Astrocyte (in vitro differentiated cells and primary cell): ENCODE measurements at regions not wholly inside any gene's neighbourhood (a gene's known extent, or its start where the extent isn't known, plus 50 kb on each side); places are given as distances from the start of the nearest gene placed in this dataset.

ENCODE experiments used
- DNase-seq: peaks from one replicate; pipeline ENCODE4 v3.0.0-alpha.2; 2010; ENCODE audit warnings: low read depth
- FAIRE-seq: peaks from 2 replicates; lab custom pipeline; 2011; peaks lifted over from hg19 to GRCh38; lab: Jason Lieb, UNC
- H2AFZ ChIP-seq: 2 replicates; pipeline ENCODE4 v1.6.0; 2012; ENCODE audit warnings: low read depth, low read length, inconsistent platforms
- H3K27ac ChIP-seq: 2 replicates; pipeline ENCODE4 v1.5.1; 2011; ENCODE audit warnings: low read depth, low read length, inconsistent platforms
- H3K27me3 ChIP-seq: 2 replicates; pipeline ENCODE4 v1.6.0; 2011; ENCODE audit warnings: low read length, inconsistent platforms; ENCODE audit not compliant: insufficient read depth
- H3K36me3 ChIP-seq: 2 replicates; pipeline ENCODE4 v1.5.1; 2011; ENCODE audit warnings: low read length, inconsistent platforms; ENCODE audit not compliant: insufficient read depth
- H3K4me1 ChIP-seq: 2 replicates; pipeline ENCODE4 v1.5.1; 2011; ENCODE audit warnings: low read length, inconsistent platforms; ENCODE audit not compliant: insufficient read depth
- H3K4me2 ChIP-seq: 2 replicates; pipeline ENCODE4 v1.6.0; 2012; ENCODE audit warnings: low read length, inconsistent platforms
- H3K4me3 ChIP-seq: 2 replicates; pipeline ENCODE4 v1.5.1; 2011; ENCODE audit warnings: low read depth, mild to moderate bottlenecking, low read length, inconsistent platforms; ENCODE audit not compliant: insufficient read depth
- H3K79me2 ChIP-seq: 2 replicates; pipeline ENCODE4 v1.6.0; 2012; ENCODE audit warnings: mild to moderate bottlenecking, low read length, inconsistent platforms; ENCODE audit not compliant: insufficient read depth
- H3K9ac ChIP-seq: 2 replicates; pipeline ENCODE4 v1.6.0; 2012; ENCODE audit warnings: mild to moderate bottlenecking, low read length, inconsistent platforms
- H3K9me3 ChIP-seq: 2 replicates; pipeline ENCODE4 v1.5.1; 2012; ENCODE audit warnings: low read depth, mild to moderate bottlenecking, low read length, inconsistent platforms; ENCODE audit not compliant: insufficient read depth
- H4K20me1 ChIP-seq: 2 replicates; pipeline ENCODE4 v1.6.0; 2012; ENCODE audit warnings: low read length, inconsistent platforms; ENCODE audit not compliant: insufficient read depth
- H3K27ac Mint-ChIP-seq: one replicate; pipeline ENCODE4 v1.8.0; 2021; ENCODE audit warnings: mild to moderate bottlenecking, mixed read lengths; ENCODE audit not compliant: unreplicated experiment
- H3K27me3 Mint-ChIP-seq: one replicate; pipeline ENCODE4 v1.8.0; 2021; ENCODE audit warnings: low read depth, mixed read lengths; ENCODE audit not compliant: unreplicated experiment
- H3K36me3 Mint-ChIP-seq: one replicate; pipeline ENCODE4 v1.8.0; 2021; ENCODE audit warnings: low read depth, mixed read lengths; ENCODE audit not compliant: unreplicated experiment
- H3K4me1 Mint-ChIP-seq: one replicate; pipeline ENCODE4 v1.8.0; 2021; ENCODE audit warnings: low read depth, mixed read lengths; ENCODE audit not compliant: unreplicated experiment
- H3K4me3 Mint-ChIP-seq: one replicate; pipeline ENCODE4 v1.8.0; 2021; ENCODE audit warnings: mild to moderate bottlenecking, moderate library complexity, mixed read lengths; ENCODE audit not compliant: unreplicated experiment
- H3K9me3 Mint-ChIP-seq: one replicate; pipeline ENCODE4 v1.8.0; 2021; ENCODE audit warnings: mild to moderate bottlenecking, mixed read lengths; ENCODE audit not compliant: unreplicated experiment
- CTCF ChIP-seq: IDR thresholded peaks from 2 replicates; pipeline ENCODE4 v1.5.1; 2011; ENCODE audit warnings: low read depth, mild to moderate bottlenecking, inconsistent platforms, low read length, moderate library complexity; ENCODE audit not compliant: insufficient read depth
- EZH2 ChIP-seq: IDR thresholded peaks from 2 replicates; pipeline ENCODE4 v1.6.1; 2012; ENCODE audit warnings: mild to moderate bottlenecking, low read length, inconsistent platforms; ENCODE audit not compliant: insufficient read depth

DNA sequence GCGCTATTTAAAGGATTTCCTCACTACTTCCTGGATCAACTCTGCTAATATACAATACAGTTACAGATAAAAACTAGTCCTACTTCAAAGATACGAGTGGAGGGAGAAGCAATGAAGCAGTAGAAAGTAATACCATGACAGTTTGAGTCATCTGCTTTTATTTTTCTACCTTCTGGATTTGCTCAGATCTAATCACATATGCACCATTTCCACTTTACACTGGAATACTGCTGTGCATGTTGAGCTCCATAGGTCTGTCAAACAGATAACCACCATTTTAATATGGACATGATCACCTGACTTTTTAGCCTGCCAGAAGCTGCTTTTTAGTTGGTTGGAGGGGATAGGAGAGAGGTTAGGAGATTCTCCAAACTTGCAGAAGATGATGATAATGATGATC lies 92.5 kb downstream of the MMUT start:
- Mint-ChIP-seq H3K36me3 (no peaks in the 10 kb centered on the region), H3K9me3 (peaks cover 6% of the 10 kb centered on the region), H3K4me1 (no peaks in the 10 kb centered on the region), H3K27me3 (no peaks in the 10 kb centered on the region), H3K27ac (no peak overlapping the region), H3K4me3 (no peak overlapping the region)
- no peak overlapping the region for H3K9ac ChIP-seq
- no peaks in the 10 kb centered on the region for H3K36me3 ChIP-seq
- H3K4me2 ChIP-seq: no peak overlapping the region
- H3K4me3 ChIP-seq: no peak overlapping the region
- no peak overlapping the region for H2AFZ ChIP-seq
- TF ChIP-seq CTCF (no peak), EZH2 (no peak)
- H3K27me3 ChIP-seq: no peaks in the 10 kb centered on the region
- FAIRE-seq: no peak
- DNase-seq: no peak
- no peaks in the 10 kb centered on the region for H3K79me2 ChIP-seq
- H4K20me1 ChIP-seq: no peaks in the 10 kb centered on the region
- H3K4me1 ChIP-seq: no peaks in the 10 kb centered on the region
- H3K9me3 ChIP-seq: no peaks in the 10 kb centered on the region
- H3K27ac ChIP-seq: no peak overlapping the region

- Mint-ChIP-seq H3K9me3 (peaks cover 9% of the 10 kb centered on the region), H3K4me1 (no peaks in the 10 kb centered on the region), H3K27me3 (no peaks in the 10 kb centered on the region), H3K27ac (no peak overlapping the region), H3K36me3 (no peaks in the 10 kb centered on the region), H3K4me3 (no peak overlapping the region)
- Histone ChIP-seq H3K4me3 (no peak overlapping the region), H3K27ac (no peak overlapping the region), H3K9me3 (no peaks in the 10 kb centered on the region), H3K36me3 (no peaks in the 10 kb centered on the region), H3K27me3 (no peaks in the 10 kb centered on the region), H3K4me2 (no peak overlapping the region), H3K4me1 (no peaks in the 10 kb centered on the region), H3K9ac (no peak overlapping the region), H2AFZ (no peak overlapping the region), H3K79me2 (no peaks in the 10 kb centered on the region), H4K20me1 (no peaks in the 10 kb centered on the region)
- FAIRE-seq (no peak), DNase-seq (no peak)
- TF ChIP-seq EZH2: no peak
- no peak for TF ChIP-seq CTCF
These were observed 96.5 kb downstream of the MMUT start for GRCh38 chr6:49366539-49366938.

DNA sequence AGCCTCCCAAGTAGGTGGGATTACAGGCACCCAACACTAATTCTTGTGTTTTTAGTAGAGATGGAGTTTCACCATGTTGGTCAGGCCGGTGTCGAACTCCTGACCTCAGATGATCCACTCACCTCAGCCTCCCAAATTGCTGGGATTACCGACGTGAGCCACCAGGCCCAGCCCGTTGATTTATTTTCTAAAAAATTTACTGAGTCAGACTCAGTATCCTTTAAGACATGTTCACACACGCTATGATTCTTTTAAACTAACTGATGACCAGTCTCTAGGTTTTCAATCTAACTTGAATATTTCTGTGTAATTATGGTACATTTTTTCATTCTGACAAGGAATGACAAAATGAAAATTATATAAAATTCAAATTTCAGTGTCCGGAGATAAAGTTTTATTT lies 114.5 kb downstream of the MMUT start:
- Mint-ChIP-seq H3K27ac (no peak overlapping the region), H3K9me3 (peaks cover 2% of the 10 kb centered on the region), H3K4me3 (no peak overlapping the region), H3K36me3 (no peaks in the 10 kb centered on the region), H3K4me1 (peaks cover 2% of the 10 kb centered on the region), H3K27me3 (no peaks in the 10 kb centered on the region)
- Histone ChIP-seq H3K36me3 (no peaks in the 10 kb centered on the region), H3K9ac (no peak overlapping the region), H3K27ac (no peak overlapping the region), H3K27me3 (no peaks in the 10 kb centered on the region), H2AFZ (no peak overlapping the region), H3K4me3 (no peak overlapping the region), H3K9me3 (no peaks in the 10 kb centered on the region), H3K79me2 (no peaks in the 10 kb centered on the region), H3K4me2 (no peak overlapping the region), H3K4me1 (no peaks in the 10 kb centered on the region), H4K20me1 (no peaks in the 10 kb centered on the region)
- DNase-seq (no peak), FAIRE-seq (no peak)
- TF ChIP-seq EZH2 (no peak), CTCF (no peak)
